SK-N-SH (cell line): ENCODE measurements at regions not wholly inside any gene's neighbourhood (a gene's known extent, or its start where the extent isn't known, plus 50 kb on each side); places are given as distances from the start of the nearest gene placed in this dataset.

Source experiments
- CTCF ChIA-PET: fragments of 300-600, 350-600 bp; formaldehyde crosslinking; extraction: SDS; loops from one replicate; lab custom pipeline; 2021; lab: Yijun Ruan, JAX
- POLR2A ChIA-PET: fragments of 350-600 bp; sonication (Branson Sonifier 250); formaldehyde crosslinking; extraction: SDS; loops from one replicate; lab custom pipeline; 2020; ENCODE audit warnings: antibody characterized with exemption, inconsistent platforms; lab: Yijun Ruan, JAX
- DNase-seq: peaks from one replicate; pipeline ENCODE4 v3.0.0; 2012
- H2AFZ ChIP-seq: fragments of 200-600 bp; sonication (generic); 2 replicates; pipeline ENCODE4 v1.8.1; 2016; ENCODE audit warnings: antibody characterized with exemption, mild to moderate bottlenecking, low read depth
- H3F3A ChIP-seq: fragments of 200-600 bp; sonication (generic); replicated peaks from 2 replicates; pipeline ENCODE3; 2016; ENCODE audit warnings: antibody characterized with exemption, mild to moderate bottlenecking; ENCODE audit not compliant: insufficient read depth
- H3K27ac ChIP-seq, 2 experiments: fragments of 200-500 bp in 1 of 2; fragments of 200-600 bp in 1 of 2; sonication (Bioruptor generic) in 1 of 2; sonication (generic), shearing (Covaris generic) in 1 of 2; 2 replicates each; pipeline versions ENCODE4 v1.5.1 to v1.6.1; 2014 to 2016; ENCODE audit warnings: low read depth in 2 of 2, inconsistent platforms in 1 of 2, low read length in 1 of 2, mild to moderate bottlenecking in 1 of 2, mixed read lengths in 1 of 2
- H3K27me3 ChIP-seq: fragments of 200-600 bp; sonication (generic), shearing (Covaris generic); 2 replicates; pipeline ENCODE4 v1.6.1; 2016; ENCODE audit warnings: mixed run types; ENCODE audit not compliant: insufficient read depth
- H3K36me3 ChIP-seq, 2 experiments: fragments of 200-500 bp in 1 of 2; fragments of 200-600 bp in 1 of 2; sonication (Bioruptor generic) in 1 of 2; sonication (generic) in 1 of 2; replicated peaks in 1 of 2; 2 replicates each; pipeline versions ENCODE3 to v1.5.1; 2014 to 2016; ENCODE audit warnings: low read length in 1 of 2, mild to moderate bottlenecking in 1 of 2; ENCODE audit not compliant: insufficient read depth in 2 of 2, control insufficient read depth in 1 of 2
- H3K4me1 ChIP-seq, 2 experiments: fragments of 200-500 bp in 1 of 2; fragments of 200-600 bp in 1 of 2; sonication (Bioruptor generic) in 1 of 2; sonication (generic), shearing (Covaris generic) in 1 of 2; 2 replicates each; pipeline versions ENCODE4 v1.5.1 to v1.6.1; 2014 to 2016; ENCODE audit warnings: low read depth in 1 of 2, low read length in 1 of 2, mixed run types in 1 of 2; ENCODE audit not compliant: insufficient read depth in 2 of 2, control insufficient read depth in 1 of 2
- H3K4me2 ChIP-seq: fragments of 200-600 bp; sonication (generic), shearing (Covaris generic); 2 replicates; pipeline ENCODE4 v1.6.1; 2017; ENCODE audit warnings: mixed run types
- H3K4me3 ChIP-seq, 2 experiments: fragments of 200-500 bp in 1 of 2; fragments of 200-600 bp in 1 of 2; sonication (Bioruptor generic) in 1 of 2; sonication (generic), shearing (Covaris generic) in 1 of 2; 2 replicates each; pipeline versions ENCODE4 v1.5.1 to v1.8.1; 2014 to 2016; ENCODE audit warnings: low read depth in 2 of 2, inconsistent platforms in 1 of 2, low read length in 1 of 2, mild to moderate bottlenecking in 1 of 2, mixed read lengths in 1 of 2, moderate library complexity in 1 of 2
- H3K79me2 ChIP-seq: fragments of 200-600 bp; sonication (generic); 2 replicates; pipeline ENCODE4 v1.8.1; 2017; ENCODE audit warnings: mild to moderate bottlenecking; ENCODE audit not compliant: insufficient read depth
- H3K9ac ChIP-seq: fragments of 200-600 bp; sonication (generic); 2 replicates; pipeline ENCODE4 v1.6.1; 2017; ENCODE audit warnings: mixed run types
- H3K9me2 ChIP-seq: fragments of 200-600 bp; sonication (generic); 2 replicates; pipeline ENCODE4 v1.6.1; 2017; ENCODE audit warnings: mixed run types
- H3K9me3 ChIP-seq: fragments of 200-600 bp; sonication (generic); 2 replicates; pipeline ENCODE4 v1.6.1; 2017; ENCODE audit warnings: mixed run types, mild to moderate bottlenecking, moderate library complexity
- H4K20me1 ChIP-seq: fragments of 200-600 bp; sonication (generic); 2 replicates; pipeline ENCODE4 v1.6.1; 2017; ENCODE audit warnings: mild to moderate bottlenecking, mixed run types; ENCODE audit not compliant: insufficient read depth
- CHD2 ChIP-seq: fragments of 150-350 bp; IDR thresholded peaks from 2 replicates; pipeline ENCODE4 v1.6.1; 2018; ENCODE audit warnings: low read length; ENCODE audit not compliant: partially characterized antibody
- GABPA ChIP-seq: IDR thresholded peaks from 2 replicates; pipeline ENCODE4 v1.4.0; 2012; ENCODE audit warnings: low read depth, mild to moderate bottlenecking
- JUND ChIP-seq: IDR thresholded peaks from 2 replicates; pipeline ENCODE4 v1.4.0; 2012
- MEF2A ChIP-seq: IDR thresholded peaks from 2 replicates; pipeline ENCODE4 v1.4.0; 2012; ENCODE audit warnings: low read depth, borderline replicate concordance
- MXI1 ChIP-seq: IDR thresholded peaks from 2 replicates; pipeline ENCODE4 v1.6.1; 2012; ENCODE audit warnings: mild to moderate bottlenecking, low read depth, low read length, improper control_type of control experiment
- NFIC ChIP-seq: IDR thresholded peaks from 2 replicates; pipeline ENCODE4 v1.4.0; 2012; ENCODE audit warnings: borderline replicate concordance
- POLR2AphosphoS5 ChIP-seq: IDR thresholded peaks from 2 replicates; pipeline ENCODE4 v1.6.1; 2012; ENCODE audit warnings: low read depth, low read length
- RXRA ChIP-seq: IDR thresholded peaks from 2 replicates; pipeline ENCODE4 v1.4.0; 2012; ENCODE audit warnings: low read depth, mild to moderate bottlenecking, borderline replicate concordance
- SMC3 ChIP-seq: IDR thresholded peaks from 2 replicates; pipeline ENCODE4 v1.6.1; 2012; ENCODE audit warnings: low read depth, low read length, improper control_type of control experiment
- WGBS: methylation state at CpG from one replicate; pipeline ENCODE4 v1.1.6; 2017; ENCODE audit warnings: low lambda C conversion rate; 5-methylcytosine and 5-hydroxymethylcytosine counted together
- TF ChIP-seq, protein P1 (sequence below): IDR thresholded peaks from 2 replicates; pipeline ENCODE4 v1.6.1; 2012; ENCODE audit warnings: mild to moderate bottlenecking, low read depth, low read length, moderate library complexity
- TF ChIP-seq, protein P2 (sequence below): fragments of 150-350 bp; IDR thresholded peaks from 2 replicates; pipeline ENCODE4 v1.6.1; 2017; ENCODE audit warnings: antibody characterized with exemption, low read length, low read depth, borderline replicate concordance
- TF ChIP-seq, protein P3 (sequence below): IDR thresholded peaks from 2 replicates; pipeline ENCODE4; 2012
- TF ChIP-seq, protein P4 (sequence below): fragments of 150-350 bp; IDR thresholded peaks from 2 replicates; pipeline ENCODE4 v1.6.1; 2016; ENCODE audit warnings: mild to moderate bottlenecking, low read depth, low read length
- TF ChIP-seq, protein P5 (sequence below): IDR thresholded peaks from 2 replicates; pipeline ENCODE4 v1.4.0; 2012; ENCODE audit warnings: low read depth, borderline replicate concordance
- TF ChIP-seq, protein P6 (sequence below): IDR thresholded peaks from 2 replicates; pipeline ENCODE4 v1.4.0; 2012; ENCODE audit warnings: low read depth, borderline replicate concordance
- TF ChIP-seq, protein P7 (sequence below): fragments of 200-600 bp; sonication (generic); IDR thresholded peaks from 2 replicates; pipeline ENCODE4 v1.6.1; 2017; ENCODE audit warnings: antibody characterized with exemption, mild to moderate bottlenecking, moderate library complexity

DNA sequence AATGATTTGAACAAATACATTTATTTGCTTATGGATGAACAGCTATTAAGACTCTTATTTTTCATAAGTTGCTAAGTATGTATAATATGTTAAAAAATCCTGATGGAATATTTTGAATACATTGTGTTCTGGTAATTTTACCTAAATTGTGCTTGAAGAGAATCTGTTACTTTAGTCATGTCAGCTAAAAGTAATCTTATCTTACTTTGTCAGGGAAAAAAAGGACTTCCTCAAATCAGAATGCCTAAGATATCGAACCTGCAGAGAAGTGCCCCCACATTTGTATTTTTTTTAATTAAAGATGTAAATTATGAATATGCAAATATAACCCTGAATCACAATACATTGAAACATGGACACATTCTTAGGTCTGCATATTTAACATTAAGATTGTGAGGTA is 1331.7 kb downstream of the MRPL39 start:
- Histone ChIP-seq H3K9ac (no peak overlapping the region), H3K4me1 (peaks cover 0 to 6% of the 10 kb centered on the region in 2 experiments; a peak in 2 of 4 replicates), H3K36me3 (no peaks in the 10 kb centered on the region), H3K27ac (no peak overlapping the region), H2AFZ (no peak overlapping the region), H3K4me2 (no peak overlapping the region), H3F3A (no peaks in the 10 kb centered on the region), H3K4me3 (no peak overlapping the region), H3K9me2 (no peaks in the 10 kb centered on the region), H3K27me3 (no peaks in the 10 kb centered on the region), H4K20me1 (no peaks in the 10 kb centered on the region), H3K9me3 (no peaks in the 10 kb centered on the region), H3K79me2 (no peaks in the 10 kb centered on the region)
- DNase-seq, result no peak
- WGBS, result 81% methylated on average over 1 of the region's 1 CpG
- POLR2A ChIA-PET, result no interaction called here
- TF ChIP-seq JUND, result no peak
- no peak for TF ChIP-seq MEF2A
- no peak for TF ChIP-seq SMC3
- TF ChIP-seq, protein P1, sequence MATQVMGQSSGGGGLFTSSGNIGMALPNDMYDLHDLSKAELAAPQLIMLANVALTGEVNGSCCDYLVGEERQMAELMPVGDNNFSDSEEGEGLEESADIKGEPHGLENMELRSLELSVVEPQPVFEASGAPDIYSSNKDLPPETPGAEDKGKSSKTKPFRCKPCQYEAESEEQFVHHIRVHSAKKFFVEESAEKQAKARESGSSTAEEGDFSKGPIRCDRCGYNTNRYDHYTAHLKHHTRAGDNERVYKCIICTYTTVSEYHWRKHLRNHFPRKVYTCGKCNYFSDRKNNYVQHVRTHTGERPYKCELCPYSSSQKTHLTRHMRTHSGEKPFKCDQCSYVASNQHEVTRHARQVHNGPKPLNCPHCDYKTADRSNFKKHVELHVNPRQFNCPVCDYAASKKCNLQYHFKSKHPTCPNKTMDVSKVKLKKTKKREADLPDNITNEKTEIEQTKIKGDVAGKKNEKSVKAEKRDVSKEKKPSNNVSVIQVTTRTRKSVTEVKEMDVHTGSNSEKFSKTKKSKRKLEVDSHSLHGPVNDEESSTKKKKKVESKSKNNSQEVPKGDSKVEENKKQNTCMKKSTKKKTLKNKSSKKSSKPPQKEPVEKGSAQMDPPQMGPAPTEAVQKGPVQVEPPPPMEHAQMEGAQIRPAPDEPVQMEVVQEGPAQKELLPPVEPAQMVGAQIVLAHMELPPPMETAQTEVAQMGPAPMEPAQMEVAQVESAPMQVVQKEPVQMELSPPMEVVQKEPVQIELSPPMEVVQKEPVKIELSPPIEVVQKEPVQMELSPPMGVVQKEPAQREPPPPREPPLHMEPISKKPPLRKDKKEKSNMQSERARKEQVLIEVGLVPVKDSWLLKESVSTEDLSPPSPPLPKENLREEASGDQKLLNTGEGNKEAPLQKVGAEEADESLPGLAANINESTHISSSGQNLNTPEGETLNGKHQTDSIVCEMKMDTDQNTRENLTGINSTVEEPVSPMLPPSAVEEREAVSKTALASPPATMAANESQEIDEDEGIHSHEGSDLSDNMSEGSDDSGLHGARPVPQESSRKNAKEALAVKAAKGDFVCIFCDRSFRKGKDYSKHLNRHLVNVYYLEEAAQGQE, result no peak
- TF ChIP-seq MXI1, result no peak
- TF ChIP-seq, protein P2, sequence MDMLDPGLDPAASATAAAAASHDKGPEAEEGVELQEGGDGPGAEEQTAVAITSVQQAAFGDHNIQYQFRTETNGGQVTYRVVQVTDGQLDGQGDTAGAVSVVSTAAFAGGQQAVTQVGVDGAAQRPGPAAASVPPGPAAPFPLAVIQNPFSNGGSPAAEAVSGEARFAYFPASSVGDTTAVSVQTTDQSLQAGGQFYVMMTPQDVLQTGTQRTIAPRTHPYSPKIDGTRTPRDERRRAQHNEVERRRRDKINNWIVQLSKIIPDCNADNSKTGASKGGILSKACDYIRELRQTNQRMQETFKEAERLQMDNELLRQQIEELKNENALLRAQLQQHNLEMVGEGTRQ, result no peak
- TF ChIP-seq RXRA, result no peak
- TF ChIP-seq, protein P3, sequence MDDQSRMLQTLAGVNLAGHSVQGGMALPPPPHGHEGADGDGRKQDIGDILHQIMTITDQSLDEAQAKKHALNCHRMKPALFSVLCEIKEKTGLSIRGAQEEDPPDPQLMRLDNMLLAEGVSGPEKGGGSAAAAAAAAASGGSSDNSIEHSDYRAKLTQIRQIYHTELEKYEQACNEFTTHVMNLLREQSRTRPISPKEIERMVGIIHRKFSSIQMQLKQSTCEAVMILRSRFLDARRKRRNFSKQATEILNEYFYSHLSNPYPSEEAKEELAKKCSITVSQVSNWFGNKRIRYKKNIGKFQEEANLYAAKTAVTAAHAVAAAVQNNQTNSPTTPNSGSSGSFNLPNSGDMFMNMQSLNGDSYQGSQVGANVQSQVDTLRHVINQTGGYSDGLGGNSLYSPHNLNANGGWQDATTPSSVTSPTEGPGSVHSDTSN, result no peak
- no peak for TF ChIP-seq GABPA
- TF ChIP-seq, protein P4, sequence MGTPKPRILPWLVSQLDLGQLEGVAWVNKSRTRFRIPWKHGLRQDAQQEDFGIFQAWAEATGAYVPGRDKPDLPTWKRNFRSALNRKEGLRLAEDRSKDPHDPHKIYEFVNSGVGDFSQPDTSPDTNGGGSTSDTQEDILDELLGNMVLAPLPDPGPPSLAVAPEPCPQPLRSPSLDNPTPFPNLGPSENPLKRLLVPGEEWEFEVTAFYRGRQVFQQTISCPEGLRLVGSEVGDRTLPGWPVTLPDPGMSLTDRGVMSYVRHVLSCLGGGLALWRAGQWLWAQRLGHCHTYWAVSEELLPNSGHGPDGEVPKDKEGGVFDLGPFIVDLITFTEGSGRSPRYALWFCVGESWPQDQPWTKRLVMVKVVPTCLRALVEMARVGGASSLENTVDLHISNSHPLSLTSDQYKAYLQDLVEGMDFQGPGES, result no peak
- TF ChIP-seq CHD2, result no peak
- no peak for TF ChIP-seq NFIC
- TF ChIP-seq, protein P5, sequence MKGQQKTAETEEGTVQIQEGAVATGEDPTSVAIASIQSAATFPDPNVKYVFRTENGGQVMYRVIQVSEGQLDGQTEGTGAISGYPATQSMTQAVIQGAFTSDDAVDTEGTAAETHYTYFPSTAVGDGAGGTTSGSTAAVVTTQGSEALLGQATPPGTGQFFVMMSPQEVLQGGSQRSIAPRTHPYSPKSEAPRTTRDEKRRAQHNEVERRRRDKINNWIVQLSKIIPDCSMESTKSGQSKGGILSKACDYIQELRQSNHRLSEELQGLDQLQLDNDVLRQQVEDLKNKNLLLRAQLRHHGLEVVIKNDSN, result no peak
- no peak for TF ChIP-seq POLR2AphosphoS5
- TF ChIP-seq, protein P6, sequence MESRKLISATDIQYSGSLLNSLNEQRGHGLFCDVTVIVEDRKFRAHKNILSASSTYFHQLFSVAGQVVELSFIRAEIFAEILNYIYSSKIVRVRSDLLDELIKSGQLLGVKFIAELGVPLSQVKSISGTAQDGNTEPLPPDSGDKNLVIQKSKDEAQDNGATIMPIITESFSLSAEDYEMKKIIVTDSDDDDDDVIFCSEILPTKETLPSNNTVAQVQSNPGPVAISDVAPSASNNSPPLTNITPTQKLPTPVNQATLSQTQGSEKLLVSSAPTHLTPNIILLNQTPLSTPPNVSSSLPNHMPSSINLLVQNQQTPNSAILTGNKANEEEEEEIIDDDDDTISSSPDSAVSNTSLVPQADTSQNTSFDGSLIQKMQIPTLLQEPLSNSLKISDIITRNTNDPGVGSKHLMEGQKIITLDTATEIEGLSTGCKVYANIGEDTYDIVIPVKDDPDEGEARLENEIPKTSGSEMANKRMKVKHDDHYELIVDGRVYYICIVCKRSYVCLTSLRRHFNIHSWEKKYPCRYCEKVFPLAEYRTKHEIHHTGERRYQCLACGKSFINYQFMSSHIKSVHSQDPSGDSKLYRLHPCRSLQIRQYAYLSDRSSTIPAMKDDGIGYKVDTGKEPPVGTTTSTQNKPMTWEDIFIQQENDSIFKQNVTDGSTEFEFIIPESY, result no peak
- TF ChIP-seq, protein P7, sequence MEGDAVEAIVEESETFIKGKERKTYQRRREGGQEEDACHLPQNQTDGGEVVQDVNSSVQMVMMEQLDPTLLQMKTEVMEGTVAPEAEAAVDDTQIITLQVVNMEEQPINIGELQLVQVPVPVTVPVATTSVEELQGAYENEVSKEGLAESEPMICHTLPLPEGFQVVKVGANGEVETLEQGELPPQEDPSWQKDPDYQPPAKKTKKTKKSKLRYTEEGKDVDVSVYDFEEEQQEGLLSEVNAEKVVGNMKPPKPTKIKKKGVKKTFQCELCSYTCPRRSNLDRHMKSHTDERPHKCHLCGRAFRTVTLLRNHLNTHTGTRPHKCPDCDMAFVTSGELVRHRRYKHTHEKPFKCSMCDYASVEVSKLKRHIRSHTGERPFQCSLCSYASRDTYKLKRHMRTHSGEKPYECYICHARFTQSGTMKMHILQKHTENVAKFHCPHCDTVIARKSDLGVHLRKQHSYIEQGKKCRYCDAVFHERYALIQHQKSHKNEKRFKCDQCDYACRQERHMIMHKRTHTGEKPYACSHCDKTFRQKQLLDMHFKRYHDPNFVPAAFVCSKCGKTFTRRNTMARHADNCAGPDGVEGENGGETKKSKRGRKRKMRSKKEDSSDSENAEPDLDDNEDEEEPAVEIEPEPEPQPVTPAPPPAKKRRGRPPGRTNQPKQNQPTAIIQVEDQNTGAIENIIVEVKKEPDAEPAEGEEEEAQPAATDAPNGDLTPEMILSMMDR, result no peak
- CTCF ChIA-PET, result interaction anchor here (1.5 kb wide), 1 partner anchor 13 kb away, joined by 3 read pairs; no protein-coding TSS in a partner anchor
